ENCODE measurements at regions not wholly inside any gene's neighbourhood (a gene's known extent, or its start where the extent isn't known, plus 50 kb on each side); places are given as distances from the start of the nearest gene placed in this dataset.

DNA sequence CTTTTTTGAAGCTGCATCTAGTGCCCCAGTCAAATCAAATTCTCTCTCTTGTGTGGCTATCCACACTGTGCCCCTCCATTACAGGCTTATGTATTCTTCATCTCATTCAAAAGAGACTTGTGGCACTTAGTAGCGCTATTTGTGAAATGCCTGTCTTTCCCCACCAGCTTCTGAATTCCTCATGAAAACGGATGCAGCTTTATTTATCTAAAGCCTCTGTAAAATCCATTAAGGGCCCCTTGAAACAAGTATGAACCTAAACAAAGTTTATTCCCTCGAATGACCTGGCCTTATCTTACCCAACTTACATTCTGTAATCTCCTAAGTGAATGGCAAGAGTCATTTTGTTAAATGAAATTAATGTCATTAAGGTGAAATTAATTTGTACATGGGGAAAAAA, 417.4 kb upstream of the PIK3C3 start (continued):
- TF ChIP-seq, protein P1, sequence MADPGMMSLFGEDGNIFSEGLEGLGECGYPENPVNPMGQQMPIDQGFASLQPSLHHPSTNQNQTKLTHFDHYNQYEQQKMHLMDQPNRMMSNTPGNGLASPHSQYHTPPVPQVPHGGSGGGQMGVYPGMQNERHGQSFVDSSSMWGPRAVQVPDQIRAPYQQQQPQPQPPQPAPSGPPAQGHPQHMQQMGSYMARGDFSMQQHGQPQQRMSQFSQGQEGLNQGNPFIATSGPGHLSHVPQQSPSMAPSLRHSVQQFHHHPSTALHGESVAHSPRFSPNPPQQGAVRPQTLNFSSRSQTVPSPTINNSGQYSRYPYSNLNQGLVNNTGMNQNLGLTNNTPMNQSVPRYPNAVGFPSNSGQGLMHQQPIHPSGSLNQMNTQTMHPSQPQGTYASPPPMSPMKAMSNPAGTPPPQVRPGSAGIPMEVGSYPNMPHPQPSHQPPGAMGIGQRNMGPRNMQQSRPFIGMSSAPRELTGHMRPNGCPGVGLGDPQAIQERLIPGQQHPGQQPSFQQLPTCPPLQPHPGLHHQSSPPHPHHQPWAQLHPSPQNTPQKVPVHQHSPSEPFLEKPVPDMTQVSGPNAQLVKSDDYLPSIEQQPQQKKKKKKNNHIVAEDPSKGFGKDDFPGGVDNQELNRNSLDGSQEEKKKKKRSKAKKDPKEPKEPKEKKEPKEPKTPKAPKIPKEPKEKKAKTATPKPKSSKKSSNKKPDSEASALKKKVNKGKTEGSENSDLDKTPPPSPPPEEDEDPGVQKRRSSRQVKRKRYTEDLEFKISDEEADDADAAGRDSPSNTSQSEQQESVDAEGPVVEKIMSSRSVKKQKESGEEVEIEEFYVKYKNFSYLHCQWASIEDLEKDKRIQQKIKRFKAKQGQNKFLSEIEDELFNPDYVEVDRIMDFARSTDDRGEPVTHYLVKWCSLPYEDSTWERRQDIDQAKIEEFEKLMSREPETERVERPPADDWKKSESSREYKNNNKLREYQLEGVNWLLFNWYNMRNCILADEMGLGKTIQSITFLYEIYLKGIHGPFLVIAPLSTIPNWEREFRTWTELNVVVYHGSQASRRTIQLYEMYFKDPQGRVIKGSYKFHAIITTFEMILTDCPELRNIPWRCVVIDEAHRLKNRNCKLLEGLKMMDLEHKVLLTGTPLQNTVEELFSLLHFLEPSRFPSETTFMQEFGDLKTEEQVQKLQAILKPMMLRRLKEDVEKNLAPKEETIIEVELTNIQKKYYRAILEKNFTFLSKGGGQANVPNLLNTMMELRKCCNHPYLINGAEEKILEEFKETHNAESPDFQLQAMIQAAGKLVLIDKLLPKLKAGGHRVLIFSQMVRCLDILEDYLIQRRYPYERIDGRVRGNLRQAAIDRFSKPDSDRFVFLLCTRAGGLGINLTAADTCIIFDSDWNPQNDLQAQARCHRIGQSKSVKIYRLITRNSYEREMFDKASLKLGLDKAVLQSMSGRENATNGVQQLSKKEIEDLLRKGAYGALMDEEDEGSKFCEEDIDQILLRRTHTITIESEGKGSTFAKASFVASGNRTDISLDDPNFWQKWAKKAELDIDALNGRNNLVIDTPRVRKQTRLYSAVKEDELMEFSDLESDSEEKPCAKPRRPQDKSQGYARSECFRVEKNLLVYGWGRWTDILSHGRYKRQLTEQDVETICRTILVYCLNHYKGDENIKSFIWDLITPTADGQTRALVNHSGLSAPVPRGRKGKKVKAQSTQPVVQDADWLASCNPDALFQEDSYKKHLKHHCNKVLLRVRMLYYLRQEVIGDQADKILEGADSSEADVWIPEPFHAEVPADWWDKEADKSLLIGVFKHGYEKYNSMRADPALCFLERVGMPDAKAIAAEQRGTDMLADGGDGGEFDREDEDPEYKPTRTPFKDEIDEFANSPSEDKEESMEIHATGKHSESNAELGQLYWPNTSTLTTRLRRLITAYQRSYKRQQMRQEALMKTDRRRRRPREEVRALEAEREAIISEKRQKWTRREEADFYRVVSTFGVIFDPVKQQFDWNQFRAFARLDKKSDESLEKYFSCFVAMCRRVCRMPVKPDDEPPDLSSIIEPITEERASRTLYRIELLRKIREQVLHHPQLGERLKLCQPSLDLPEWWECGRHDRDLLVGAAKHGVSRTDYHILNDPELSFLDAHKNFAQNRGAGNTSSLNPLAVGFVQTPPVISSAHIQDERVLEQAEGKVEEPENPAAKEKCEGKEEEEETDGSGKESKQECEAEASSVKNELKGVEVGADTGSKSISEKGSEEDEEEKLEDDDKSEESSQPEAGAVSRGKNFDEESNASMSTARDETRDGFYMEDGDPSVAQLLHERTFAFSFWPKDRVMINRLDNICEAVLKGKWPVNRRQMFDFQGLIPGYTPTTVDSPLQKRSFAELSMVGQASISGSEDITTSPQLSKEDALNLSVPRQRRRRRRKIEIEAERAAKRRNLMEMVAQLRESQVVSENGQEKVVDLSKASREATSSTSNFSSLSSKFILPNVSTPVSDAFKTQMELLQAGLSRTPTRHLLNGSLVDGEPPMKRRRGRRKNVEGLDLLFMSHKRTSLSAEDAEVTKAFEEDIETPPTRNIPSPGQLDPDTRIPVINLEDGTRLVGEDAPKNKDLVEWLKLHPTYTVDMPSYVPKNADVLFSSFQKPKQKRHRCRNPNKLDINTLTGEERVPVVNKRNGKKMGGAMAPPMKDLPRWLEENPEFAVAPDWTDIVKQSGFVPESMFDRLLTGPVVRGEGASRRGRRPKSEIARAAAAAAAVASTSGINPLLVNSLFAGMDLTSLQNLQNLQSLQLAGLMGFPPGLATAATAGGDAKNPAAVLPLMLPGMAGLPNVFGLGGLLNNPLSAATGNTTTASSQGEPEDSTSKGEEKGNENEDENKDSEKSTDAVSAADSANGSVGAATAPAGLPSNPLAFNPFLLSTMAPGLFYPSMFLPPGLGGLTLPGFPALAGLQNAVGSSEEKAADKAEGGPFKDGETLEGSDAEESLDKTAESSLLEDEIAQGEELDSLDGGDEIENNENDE (IDR thresholded peaks at IDR 0.05; ENCODE audit: insufficient replicate concordance, low read length) = no peak
- no peak for TF ChIP-seq SP2 (IDR thresholded peaks at IDR 0.05; ENCODE audit: low read length)
- TF ChIP-seq CREB1 (IDR thresholded peaks at IDR 0.05) = no peak
- no peak for TF ChIP-seq MAFK (IDR thresholded peaks at IDR 0.05; ENCODE audit: low read depth, low read length)

Measured in H1 (cell line).